Neural crest cell (in vitro differentiated cells): ENCODE measurements at regions not wholly inside any gene's neighbourhood (a gene's known extent, or its start where the extent isn't known, plus 50 kb on each side); places are given as distances from the start of the nearest gene placed in this dataset.

Source experiments
- DNase-seq: peaks from one replicate; pipeline ENCODE4 v3.0.0; 2021; ENCODE audit warnings: low read depth, mixed read lengths, low spot score
- H3K27ac Mint-ChIP-seq: one replicate; pipeline ENCODE4 v1.8.0; 2021; ENCODE audit warnings: mild to moderate bottlenecking, mixed read lengths; ENCODE audit not compliant: unreplicated experiment
- H3K27me3 Mint-ChIP-seq: 2 replicates; pipeline ENCODE4 v1.8.0; 2021; ENCODE audit warnings: low read depth, mild to moderate bottlenecking, mixed read lengths
- H3K36me3 Mint-ChIP-seq: 2 replicates; pipeline ENCODE4 v1.8.0; 2021; ENCODE audit warnings: low read depth, mild to moderate bottlenecking, mixed read lengths
- H3K4me1 Mint-ChIP-seq: 2 replicates; pipeline ENCODE4 v1.8.0; 2021; ENCODE audit warnings: mixed read lengths
- H3K4me3 Mint-ChIP-seq: one replicate; pipeline ENCODE4 v1.8.0; 2021; ENCODE audit warnings: mild to moderate bottlenecking, mixed read lengths
- H3K9me3 Mint-ChIP-seq: 2 replicates; pipeline ENCODE4 v1.8.0; 2021; ENCODE audit warnings: mixed read lengths
- CTCF ChIP-seq: fragments of 200-600 bp; sonication (generic); conservative IDR thresholded peaks from 2 replicates; pipeline ENCODE4 v1.5.0; 2021; ENCODE audit warnings: antibody characterized with exemption, mild to moderate bottlenecking

- Mint-ChIP-seq H3K27ac (no peak overlapping the region), H3K27me3 (peaks cover 10% of the 10 kb centered on the region), H3K9me3 (peaks cover 2% of the 10 kb centered on the region), H3K36me3 (no peaks in the 10 kb centered on the region), H3K4me3 (no peak overlapping the region), H3K4me1 (no peaks in the 10 kb centered on the region)
- DNase-seq = no peak
- no peak for TF ChIP-seq CTCF
Observed at GRCh38 chr18:60804415-60804814, 431.8 kb upstream of the MC4R start.

GRCh38 chr18:60809937-60810336 lies 437.4 kb upstream of the MC4R start:
- Mint-ChIP-seq H3K9me3 (no peaks in the 10 kb centered on the region), H3K27me3 (peaks cover 14% of the 10 kb centered on the region), H3K36me3 (no peaks in the 10 kb centered on the region), H3K4me3 (no peak overlapping the region), H3K4me1 (no peaks in the 10 kb centered on the region), H3K27ac (no peak overlapping the region)
- DNase-seq = no peak
- TF ChIP-seq CTCF = no peak

GRCh38 chr18:60812921-60813320 lies 440.3 kb upstream of the MC4R start:
- Mint-ChIP-seq H3K4me3 (no peak overlapping the region), H3K9me3 (peaks cover 2% of the 10 kb centered on the region), H3K27me3 (peaks cover 4% of the 10 kb centered on the region), H3K36me3 (no peaks in the 10 kb centered on the region), H3K4me1 (no peaks in the 10 kb centered on the region), H3K27ac (no peak overlapping the region)
- no peak for TF ChIP-seq CTCF
- no peak for DNase-seq

- no peaks in the 10 kb centered on the region for H3K27me3 Mint-ChIP-seq
- H3K36me3 Mint-ChIP-seq = no peaks in the 10 kb centered on the region
- no peaks in the 10 kb centered on the region for H3K4me1 Mint-ChIP-seq
- no peak overlapping the region for H3K27ac Mint-ChIP-seq
- no peak for DNase-seq
- H3K9me3 Mint-ChIP-seq = peaks cover 2% of the 10 kb centered on the region
- H3K4me3 Mint-ChIP-seq = no peak overlapping the region
- TF ChIP-seq CTCF = no peak
Observed at GRCh38 chr18:60826346-60826745, 453.8 kb upstream of the MC4R start.

GRCh38 chr18:60831971-60832370 lies 459.4 kb upstream of the MC4R start:
- Mint-ChIP-seq H3K9me3 (no peaks in the 10 kb centered on the region), H3K36me3 (no peaks in the 10 kb centered on the region), H3K4me3 (no peak overlapping the region), H3K27ac (no peak overlapping the region), H3K4me1 (no peaks in the 10 kb centered on the region), H3K27me3 (no peaks in the 10 kb centered on the region)
- DNase-seq = no peak
- TF ChIP-seq CTCF = no peak

- Mint-ChIP-seq H3K27me3 (no peaks in the 10 kb centered on the region), H3K4me3 (no peak overlapping the region), H3K36me3 (no peaks in the 10 kb centered on the region), H3K27ac (no peak overlapping the region), H3K9me3 (peaks cover 10% of the 10 kb centered on the region), H3K4me1 (no peaks in the 10 kb centered on the region)
- TF ChIP-seq CTCF = no peak
- DNase-seq = no peak
Observed at GRCh38 chr18:60838677-60839076, 466.1 kb upstream of the MC4R start.
